NCI-H345 treated with DMSO at 0.1 percent for 48 hours (cell line): ENCODE measurements at regions not wholly inside any gene's neighbourhood (a gene's known extent, or its start where the extent isn't known, plus 50 kb on each side); places are given as distances from the start of the nearest gene placed in this dataset.

Experiments used
- DNase-seq: peaks from one replicate; lab custom pipeline; 2025; ENCODE audit not compliant: unreplicated experiment; lab: John Stamatoyannopoulos, UW

DNA sequence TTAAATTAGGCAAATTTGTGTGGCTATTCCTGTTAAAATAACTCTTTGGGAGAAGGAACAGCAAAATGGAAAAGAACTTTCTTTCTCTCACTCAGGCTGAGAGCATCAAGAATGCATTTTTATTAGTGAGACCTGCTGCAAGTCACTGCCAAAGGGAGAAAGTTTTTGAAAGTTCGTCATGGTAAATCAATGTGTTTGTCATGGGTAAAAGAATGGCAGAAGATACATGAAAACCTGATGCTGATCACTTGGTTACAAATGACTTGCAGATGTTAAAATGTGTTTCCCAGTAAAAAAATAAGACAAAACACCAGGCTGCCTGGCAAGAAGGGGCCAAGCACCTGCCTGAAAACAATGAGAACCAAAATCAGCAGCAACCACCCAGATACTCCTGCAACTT is 484.7 kb upstream of the NRP1 start:
- DNase-seq, result no peak

DNA sequence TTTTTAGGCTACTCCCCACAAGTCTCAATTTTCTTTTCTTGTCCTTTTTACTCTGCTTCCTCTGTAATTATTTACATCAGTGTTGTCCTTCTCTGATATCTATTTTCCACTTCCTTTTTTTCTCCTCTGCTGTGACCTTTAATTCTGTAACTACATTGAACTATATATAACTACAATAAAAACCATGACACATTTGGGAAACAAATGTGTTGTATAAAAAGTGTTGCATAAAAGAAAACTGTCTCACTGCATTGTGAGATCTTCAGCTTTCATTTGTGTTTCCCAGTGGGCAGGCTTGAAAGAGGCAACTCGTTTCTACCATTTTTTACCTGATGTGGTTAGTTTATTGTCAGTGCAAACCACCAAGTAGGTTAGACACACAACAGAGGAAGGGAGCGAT is 483.9 kb upstream of the NRP1 start:
- DNase-seq, result no peak

DNA sequence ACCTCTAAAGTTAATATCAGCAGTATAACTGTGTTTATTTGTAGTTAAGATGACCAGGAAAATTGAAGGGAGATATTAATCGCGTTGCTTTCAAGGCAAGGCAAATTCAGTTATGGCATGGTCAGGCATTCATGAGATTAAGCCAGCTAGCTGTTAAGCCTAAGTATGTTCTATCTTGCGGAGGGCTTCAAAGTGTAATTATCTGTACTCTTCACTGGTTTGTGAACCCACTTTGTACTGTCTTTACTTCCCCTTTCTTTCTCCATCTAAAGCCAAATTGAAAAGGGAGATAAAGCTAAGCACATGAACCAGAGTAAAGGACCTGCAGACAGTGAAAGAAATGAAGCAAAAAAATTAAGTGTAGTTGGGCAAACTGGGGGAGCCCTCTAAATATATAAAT is 483.1 kb upstream of the NRP1 start:
- DNase-seq, result no peak

DNA sequence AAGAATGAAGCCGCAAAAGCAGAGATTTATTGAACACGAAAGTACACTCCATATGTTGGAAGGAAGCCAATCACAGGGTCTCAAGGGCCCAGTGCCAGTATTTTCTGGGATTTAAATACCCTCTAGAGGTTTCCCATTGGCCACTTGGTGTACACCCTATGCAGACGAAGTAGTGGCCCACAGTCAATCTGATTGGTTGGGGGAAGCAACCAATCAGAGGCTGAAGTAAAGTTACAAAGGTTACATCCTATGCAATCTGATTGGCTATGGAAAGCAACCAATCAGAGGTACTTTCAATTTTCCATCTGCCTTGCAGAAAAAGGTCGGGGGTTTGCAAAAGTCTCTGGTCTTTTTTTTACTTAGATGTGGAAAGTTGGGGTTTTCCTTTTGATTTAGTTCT is 481.3 kb upstream of the NRP1 start:
- no peak for DNase-seq

DNA sequence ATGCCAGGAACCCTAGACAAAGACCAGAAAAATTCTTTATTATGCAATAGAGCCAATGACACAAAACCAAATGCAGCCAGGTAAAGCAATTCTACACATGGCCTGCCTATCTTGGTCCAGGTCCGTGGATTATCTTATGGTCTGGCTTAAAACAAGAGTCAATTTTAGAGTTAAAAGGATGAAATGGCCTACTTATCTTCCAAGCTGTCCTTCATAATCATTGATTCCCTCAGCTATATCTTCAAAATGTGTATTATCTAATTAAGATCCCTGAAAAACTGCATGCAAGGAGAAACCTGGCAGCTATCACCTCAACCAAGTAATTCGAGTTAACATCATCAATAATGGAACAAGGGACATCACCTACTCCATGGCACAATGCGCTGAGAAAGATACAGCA is 479.4 kb upstream of the NRP1 start:
- DNase-seq, result no peak

DNA sequence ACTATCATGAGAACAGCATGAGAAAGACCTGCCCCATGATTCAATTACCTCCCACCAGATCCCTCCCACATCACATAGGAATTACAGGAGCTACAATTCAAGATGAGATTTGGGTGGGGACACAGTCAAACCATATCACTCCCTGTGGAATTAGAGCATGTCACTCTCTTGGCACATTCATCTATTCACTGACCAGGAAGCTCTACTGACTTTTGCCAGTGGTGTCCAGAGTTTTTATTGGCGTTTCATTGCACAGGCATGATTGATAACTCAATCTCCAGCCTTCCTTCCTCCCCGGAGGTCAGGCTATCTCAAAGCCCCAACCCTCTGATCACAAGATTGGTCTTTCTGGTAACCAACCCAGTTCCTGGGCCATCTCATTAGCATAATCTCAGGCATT is 478.9 kb upstream of the NRP1 start:
- no peak for DNase-seq

DNA sequence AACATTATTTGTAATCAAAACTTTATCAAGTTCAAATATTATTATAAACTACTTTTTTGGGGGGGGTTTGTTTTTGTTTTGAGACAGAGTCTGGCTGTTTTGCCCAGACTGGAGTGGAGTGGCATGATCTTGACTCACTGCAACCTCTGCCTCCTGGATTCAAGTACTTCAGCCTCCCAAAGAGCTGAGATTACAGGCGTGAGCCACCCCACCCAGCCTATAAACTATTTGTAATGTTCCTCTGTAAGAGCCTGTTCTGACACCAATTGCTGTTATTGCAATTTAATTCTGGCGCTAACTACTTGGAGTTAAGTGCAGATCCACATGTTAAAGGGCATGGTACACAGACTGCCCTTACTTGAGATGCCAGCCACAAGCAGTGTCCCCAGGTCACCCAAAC is 478.1 kb upstream of the NRP1 start:
- no peak for DNase-seq

DNA sequence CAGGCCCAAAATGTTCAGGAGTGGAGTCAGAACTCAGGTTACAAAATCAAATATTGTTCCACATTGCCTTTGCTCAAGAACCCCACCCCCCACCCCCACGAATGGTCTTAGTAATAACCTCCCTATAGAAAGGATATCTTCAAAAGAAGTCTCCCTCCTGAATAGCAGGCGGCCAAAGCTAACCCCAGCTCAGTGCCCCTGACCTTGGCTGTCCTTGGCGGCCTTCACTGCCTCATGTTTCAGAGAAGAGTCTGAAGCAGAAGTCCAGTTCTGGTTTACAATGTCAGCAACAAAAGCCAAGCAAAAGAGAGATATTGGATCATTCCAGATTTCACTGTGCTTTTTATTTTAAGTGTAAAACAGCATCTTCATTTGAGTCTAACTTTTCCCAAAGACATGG is 476.5 kb upstream of the NRP1 start:
- no peak for DNase-seq

DNA sequence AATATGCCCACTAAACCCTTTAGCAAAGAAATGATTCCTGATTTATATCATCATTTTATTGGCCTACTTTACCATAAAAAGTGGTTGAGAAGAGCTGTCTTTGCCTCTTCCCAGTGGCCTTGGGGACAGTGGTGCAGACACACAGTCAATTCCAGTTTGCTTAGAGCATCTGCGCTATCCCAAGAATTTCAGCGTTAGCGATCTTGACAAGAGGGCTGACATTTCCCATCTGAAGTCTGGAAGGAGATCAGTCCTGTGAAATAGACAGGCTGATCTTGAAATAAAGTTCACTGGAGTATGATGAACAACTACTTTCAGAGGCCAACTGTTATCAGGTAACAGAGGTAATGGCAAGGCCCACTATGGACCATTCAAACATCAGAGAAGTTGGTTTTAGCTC is 475.3 kb upstream of the NRP1 start:
- no peak for DNase-seq

DNA sequence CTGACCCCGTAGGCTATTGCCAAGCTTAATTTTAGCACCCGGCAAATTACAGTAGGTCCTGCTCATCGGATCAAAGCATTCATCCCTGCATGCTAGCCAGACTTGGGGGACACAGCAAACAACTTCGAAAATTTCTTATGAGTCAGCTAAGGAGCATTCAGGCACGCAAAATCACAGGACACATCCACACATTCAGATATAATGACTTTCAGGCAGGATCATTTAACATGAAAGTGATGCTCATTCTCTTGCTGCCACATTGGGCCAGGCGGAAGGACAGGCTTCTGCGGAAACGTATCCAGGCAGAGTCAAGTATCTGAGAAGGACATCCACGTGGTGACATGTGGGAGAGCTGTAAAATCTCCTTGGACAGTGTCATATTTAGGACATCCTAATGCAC is 474.0 kb upstream of the NRP1 start:
- DNase-seq, result no peak

DNA sequence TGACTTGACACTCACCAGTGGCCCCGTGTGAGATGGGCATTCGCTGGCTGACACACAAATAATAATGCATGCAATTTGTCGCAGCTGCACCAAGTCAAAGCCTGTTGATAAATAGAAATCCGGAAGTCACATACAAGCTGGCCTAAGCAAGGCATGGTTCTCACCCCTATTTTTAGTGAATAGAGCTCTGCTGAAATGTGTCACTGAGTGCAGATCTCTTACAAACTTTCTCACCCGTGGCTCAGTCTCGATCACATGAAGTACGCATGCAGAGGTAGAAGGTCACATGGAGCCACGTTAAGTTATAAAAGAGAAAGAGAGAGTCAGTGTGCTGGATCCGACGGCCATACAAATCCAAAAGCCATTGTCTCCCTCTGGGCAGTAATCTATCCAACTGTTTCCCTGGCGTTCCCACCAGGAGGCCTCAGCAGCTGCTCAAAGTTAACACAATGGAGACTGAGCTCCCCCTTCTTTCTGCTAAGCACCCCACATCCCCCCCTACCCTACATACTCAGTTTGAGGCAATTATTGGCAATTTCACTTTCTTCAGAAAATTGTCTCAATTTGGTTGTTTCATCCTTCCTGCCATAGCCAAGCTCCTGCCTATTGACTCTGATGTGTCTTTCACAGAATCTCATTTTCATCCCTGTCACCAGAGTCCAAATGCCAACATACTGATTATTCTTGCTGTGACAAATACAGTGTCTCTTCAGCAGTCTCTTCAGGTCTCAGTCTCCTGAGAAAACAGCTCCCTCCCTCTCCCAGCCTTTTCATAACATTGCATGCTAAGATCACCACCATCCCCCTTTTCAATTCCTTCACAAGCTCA is 473.3 kb upstream of the NRP1 start:
- no peak for DNase-seq

DNA sequence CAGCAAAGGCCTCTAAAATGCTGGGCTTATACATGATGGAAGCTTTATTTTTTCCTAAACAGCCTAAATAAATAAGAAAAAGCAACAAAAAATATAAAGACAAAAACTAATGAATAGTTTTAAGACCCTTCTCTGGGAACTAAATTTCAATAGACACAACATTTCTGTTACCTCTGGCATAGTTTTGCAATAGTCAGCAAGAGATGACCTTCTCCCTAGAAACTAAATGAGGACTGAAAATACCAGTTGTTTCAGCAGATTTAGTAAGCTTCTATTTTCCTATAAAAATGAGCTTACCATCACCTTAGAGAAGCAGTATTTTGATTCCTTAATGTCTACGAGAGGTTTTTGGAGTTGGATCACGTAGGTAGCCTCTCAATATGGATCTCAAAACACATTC is 471.4 kb upstream of the NRP1 start:
- no peak for DNase-seq

DNA sequence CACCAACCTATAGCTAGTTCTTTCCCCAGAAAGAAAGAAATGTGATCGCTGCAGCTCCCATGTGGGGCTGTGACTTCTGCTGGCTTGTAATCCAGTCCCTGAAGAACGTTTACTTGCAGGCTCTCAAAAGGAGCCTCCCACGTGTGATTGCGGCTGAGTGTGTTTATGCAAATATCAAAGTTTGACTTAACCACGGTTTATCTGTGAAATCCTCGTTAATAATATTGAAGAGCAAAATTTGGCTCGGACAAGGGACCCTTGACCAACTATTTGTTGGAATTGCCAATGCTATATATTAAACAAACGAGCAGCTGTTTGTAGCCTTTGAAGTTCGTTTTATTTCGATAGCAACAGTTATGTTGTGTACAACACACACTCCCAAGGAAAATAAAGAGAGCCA is 470.1 kb upstream of the NRP1 start:
- DNase-seq, result no peak

DNA sequence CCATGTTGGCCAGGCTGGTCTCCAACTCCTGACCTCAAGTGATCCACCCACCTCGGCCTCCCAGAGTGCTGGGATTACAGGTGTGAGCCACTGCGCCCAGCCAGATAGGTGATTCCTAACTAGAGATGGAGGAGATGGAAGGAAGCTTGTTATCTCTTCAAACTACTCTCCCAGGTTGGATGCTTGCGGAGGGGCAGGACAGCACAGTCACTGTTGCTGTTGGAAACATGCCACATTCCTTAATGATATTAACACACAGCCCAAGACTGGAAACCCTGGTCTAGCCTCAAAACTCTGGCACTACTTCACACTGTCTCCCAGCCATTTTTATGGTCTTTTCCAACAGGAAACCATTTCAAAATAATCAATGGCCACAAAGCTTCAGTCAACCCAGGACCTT is 468.8 kb upstream of the NRP1 start:
- DNase-seq, result no peak

DNA sequence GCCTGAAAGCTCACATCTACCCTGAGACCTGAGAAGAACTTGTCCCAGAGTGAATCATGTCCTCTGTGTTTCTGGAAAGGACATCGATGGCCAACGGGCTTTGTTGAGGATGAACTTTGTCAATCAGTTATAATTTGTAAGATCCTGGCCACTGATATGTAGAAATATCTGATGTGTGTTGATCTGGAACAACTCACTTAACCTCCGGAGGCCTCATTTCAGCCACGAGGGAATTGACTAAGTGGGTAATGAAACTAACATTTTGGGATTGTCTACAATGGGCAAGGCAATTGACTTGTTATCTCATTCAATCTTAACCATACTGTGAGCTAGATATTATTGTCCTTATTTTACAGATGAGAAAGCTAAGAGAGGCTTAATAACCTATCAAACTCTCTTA is 468.1 kb upstream of the NRP1 start:
- no peak for DNase-seq

DNA sequence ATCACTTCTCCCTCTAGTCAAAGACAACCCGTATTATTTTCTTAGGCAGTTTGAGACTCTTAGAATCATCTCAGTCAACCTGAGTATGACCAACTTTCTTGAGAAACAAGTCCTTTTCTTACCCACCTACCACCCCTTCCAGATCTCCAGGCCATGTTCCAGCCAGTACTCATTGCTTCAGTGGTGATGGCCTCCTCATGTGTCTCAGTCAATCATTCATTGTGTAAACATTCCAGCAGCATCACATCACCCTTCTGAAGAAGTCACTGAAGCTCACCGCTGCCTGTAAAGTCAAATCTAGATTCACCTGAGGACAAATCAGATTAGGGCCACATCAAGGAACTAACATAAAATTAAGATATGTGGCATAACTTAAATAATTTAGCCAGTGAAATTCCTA is 467.2 kb upstream of the NRP1 start:
- DNase-seq, result no peak

DNA sequence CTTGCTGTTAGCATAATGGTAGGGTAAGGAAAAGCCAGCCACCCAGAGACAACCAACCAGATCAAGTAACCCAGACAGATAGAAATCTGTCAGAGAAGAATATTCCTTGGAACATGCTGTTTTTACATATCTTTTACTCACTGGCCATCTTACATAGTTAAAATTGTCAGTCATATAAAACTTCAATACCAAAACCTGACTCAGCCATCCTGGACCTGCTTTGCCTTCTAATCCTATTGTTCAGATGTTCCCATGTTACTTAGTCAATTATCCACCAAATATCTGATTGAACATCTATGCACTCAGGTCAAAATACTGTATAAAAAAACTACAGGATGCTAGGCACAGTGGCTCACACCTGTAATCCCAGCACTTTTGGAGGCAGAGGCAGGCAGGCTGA is 466.5 kb upstream of the NRP1 start:
- DNase-seq, result no peak

DNA sequence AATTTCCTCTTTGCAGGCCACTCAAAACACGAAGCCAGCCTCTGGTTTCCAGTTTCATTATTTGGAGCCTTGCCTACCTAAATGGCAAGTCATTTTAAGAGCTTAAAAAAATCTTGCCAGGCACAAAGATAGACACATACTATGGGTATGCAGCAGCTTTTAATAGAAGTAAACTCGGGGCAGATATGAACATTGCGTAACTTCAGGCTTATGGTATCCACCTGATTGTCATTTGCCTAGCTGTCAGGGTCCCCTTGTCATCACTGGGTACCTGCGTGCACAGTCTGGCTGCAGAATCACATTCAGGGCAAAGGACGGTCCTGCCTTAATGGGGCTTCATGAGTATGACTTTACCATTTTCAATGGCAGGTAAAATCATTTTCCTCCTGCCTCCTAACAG is 466.1 kb upstream of the NRP1 start:
- no peak for DNase-seq

DNA sequence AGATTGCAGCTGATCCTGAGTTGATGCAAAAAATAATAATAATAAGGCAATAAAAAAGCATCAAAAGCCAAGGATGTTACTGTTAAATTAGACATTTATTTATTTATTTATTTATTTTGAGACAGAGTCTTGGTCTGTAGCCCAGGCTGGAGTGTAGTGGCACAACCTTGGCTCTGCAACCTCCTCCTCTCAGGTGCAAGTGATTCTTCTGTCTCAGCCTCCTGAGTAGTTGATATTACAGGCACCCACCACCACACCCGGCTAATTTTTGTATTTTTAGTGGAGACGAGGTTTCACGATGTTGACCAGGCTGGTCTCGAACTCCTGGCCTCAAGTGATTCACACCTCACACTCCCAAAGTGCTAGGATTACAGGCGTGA is 465.5 kb upstream of the NRP1 start:
- no peak for DNase-seq

DNA sequence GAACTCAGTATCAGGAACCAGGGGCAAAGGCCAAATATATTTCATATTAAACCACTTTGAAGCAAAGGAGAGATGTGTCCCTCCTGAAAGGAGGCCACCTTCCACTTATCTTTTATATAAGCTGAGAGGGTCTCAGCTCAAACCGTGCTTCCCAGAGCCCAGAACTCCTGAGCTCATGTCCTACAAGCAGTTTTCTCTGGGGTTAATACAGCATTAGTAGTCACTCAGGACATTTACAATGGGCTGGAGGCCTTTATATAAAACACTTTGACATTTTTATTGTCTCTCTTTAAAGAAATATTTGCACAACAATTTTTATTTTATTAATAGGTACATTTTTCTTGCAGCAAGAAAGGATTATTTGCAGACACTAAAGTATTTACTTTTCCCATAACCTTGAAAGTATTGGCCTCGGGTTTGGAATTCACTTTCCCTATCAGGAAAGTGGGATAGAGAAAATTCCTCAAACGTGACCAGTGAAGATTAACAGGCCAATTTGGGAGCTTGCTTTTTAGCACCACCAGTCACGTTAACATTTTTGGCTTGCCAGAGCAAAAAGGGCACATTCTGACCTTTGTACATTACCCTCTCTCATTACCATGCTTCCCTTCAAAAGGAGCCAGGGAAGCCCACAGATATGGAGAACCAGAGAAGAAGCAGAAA is 464.9 kb upstream of the NRP1 start:
- no peak for DNase-seq

DNA sequence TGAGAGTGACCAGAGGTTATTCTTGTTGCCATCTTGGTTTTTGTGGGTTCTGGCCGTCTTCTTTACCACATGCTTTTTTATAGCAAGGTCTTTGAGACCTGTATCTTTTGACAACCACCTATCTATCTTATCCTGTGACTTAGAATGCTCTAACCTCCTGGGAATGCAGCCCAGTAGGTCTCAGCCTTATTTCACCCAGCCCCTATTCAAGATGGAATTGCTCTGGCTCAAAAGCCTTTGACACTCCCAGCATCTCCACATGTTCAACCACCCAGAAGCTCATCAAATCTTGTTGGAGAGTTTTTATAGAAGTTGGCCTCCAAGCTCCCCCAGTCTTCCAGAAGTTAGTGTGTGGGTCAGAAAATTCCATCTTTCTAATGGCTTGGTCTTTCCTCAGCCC is 464.3 kb upstream of the NRP1 start:
- DNase-seq, result no peak

DNA sequence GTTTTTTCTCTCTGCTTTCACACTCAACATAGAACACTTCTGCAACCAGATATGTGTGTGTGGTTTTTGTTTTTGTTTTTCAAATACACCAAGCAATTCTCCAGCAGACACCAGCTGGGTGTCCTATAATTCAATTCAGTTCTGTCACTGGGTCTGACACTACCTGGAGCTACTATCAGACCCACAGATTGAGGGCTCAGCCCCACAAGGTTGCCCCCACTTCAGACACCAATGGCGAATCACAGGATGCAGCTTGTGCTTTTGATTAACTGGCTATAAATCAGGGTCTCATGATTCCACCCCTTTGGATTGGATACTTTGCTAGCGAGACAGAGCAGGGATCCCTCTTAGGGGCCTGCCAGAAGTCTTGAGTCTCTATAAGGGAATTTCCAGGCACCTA is 462.2 kb upstream of the NRP1 start:
- no peak for DNase-seq

DNA sequence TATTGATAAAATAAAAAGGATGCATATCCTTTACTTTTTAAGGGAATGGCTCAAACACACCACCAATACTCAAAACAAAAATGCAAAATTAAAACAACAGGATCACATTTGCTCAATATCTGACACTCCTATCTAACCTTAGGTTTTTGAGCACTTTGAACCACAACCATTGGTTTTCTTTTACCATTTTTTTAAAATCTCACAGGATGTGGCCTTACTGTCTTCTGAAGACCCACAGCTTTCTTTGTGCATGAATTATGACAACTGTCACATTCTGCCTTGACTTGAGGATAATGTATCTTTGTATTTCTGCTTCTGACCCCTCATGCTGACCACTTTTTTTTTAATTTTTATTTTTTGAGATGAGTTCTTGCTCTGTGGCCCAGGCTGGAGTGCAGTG is 461.1 kb upstream of the NRP1 start:
- DNase-seq, result no peak
